Endothelial cell of umbilical vein (primary cell): ENCODE measurements at regions not wholly inside any gene's neighbourhood (a gene's known extent, or its start where the extent isn't known, plus 50 kb on each side); places are given as distances from the start of the nearest gene placed in this dataset.

Experiments
- CTCF ChIP-seq, 2 donors: IDR thresholded peaks; 1 replicate in 1 of 2; 2 replicates in 1 of 2; pipeline ENCODE4 v1.5.1; 2011; ENCODE audit warnings: low read length in 2 of 2, mild to moderate bottlenecking in 2 of 2, moderate library complexity in 2 of 2, control low read depth in 1 of 2, inconsistent platforms in 1 of 2, low read depth in 1 of 2; ENCODE audit not compliant: insufficient read depth in 1 of 2; ENCODE audit errors: extremely low read depth in 1 of 2
- EZH2 ChIP-seq: IDR thresholded peaks from 2 replicates; pipeline ENCODE4 v1.6.1; 2012; ENCODE audit warnings: borderline replicate concordance, low read depth, mild to moderate bottlenecking, moderate library complexity, low read length, inconsistent platforms; ENCODE audit not compliant: severe bottlenecking
- JUN ChIP-seq: IDR thresholded peaks from 2 replicates; pipeline ENCODE4 v1.6.1; 2011; ENCODE audit warnings: borderline replicate concordance, low read depth; ENCODE audit not compliant: insufficient read length, insufficient read depth
- MYC ChIP-seq: IDR thresholded peaks from one replicate; pipeline ENCODE4 v1.6.1; 2011; ENCODE audit warnings: mild to moderate bottlenecking, low read depth, low read length
- POLR2A ChIP-seq: IDR thresholded peaks from 2 replicates; pipeline ENCODE4 v1.6.1; 2012; ENCODE audit warnings: low read depth, mild to moderate bottlenecking, control low read depth, low read length
- POLR2AphosphoS5 ChIP-seq: IDR thresholded peaks from 2 replicates; pipeline ENCODE4 v1.6.1; 2012; ENCODE audit warnings: low read depth, mild to moderate bottlenecking, control low read depth, low read length, moderate library complexity; ENCODE audit not compliant: insufficient read depth
- TF ChIP-seq, protein P1 (sequence below): IDR thresholded peaks from 2 replicates; pipeline ENCODE4 v1.6.1; 2011; ENCODE audit not compliant: insufficient read depth, insufficient read length

- no peak for TF ChIP-seq JUN
- no peak for TF ChIP-seq CTCF (IDR thresholded peaks at IDR 0.05; ENCODE audit: extremely low read depth in 1 of 2, insufficient read depth in 1 of 2, low read depth in 1 of 2, low read length in 2 of 2)
- TF ChIP-seq, protein P1, sequence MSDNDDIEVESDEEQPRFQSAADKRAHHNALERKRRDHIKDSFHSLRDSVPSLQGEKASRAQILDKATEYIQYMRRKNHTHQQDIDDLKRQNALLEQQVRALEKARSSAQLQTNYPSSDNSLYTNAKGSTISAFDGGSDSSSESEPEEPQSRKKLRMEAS = no peak
- no peak for TF ChIP-seq MYC
- no peak for TF ChIP-seq POLR2AphosphoS5
- no peak for TF ChIP-seq POLR2A
- TF ChIP-seq EZH2 = no peak
Measured at GRCh38 chr4:181761156-181761555, 482.0 kb upstream of the TENM3 start.
